ENCODE measurements at regions not wholly inside any gene's neighbourhood (a gene's known extent, or its start where the extent isn't known, plus 50 kb on each side); places are given as distances from the start of the nearest gene placed in this dataset.

DNA sequence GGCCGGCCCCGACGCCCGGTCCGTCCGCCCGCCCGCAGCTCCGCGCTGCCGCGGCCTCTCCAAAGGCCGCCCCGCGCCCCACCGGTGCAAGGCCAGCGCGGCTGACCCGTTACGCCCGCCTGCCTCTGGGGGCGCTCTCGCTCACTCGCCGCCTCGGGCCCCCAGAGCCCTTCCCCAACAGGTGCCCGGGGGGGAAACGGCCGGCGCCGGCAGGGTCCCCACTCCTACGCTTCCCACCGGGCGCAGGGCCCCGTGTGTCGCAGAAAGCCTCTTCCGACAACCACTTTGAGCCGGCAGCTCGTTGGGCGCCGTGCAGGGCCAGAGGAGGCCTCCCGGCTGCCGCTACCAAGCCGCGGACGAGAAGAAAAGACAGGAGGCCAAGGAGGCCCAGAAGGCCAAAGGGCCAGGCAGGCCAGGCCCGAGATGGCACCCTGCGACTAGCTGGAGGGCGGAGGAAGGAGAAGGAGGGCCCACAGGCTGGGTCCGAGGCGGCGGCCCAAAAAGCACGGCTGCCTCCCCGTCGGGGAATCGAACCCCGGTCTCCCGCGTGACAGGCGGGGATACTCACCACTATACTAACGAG, 64.9 kb upstream of the FCGR2A start:
- TF ChIP-seq, protein P1, sequence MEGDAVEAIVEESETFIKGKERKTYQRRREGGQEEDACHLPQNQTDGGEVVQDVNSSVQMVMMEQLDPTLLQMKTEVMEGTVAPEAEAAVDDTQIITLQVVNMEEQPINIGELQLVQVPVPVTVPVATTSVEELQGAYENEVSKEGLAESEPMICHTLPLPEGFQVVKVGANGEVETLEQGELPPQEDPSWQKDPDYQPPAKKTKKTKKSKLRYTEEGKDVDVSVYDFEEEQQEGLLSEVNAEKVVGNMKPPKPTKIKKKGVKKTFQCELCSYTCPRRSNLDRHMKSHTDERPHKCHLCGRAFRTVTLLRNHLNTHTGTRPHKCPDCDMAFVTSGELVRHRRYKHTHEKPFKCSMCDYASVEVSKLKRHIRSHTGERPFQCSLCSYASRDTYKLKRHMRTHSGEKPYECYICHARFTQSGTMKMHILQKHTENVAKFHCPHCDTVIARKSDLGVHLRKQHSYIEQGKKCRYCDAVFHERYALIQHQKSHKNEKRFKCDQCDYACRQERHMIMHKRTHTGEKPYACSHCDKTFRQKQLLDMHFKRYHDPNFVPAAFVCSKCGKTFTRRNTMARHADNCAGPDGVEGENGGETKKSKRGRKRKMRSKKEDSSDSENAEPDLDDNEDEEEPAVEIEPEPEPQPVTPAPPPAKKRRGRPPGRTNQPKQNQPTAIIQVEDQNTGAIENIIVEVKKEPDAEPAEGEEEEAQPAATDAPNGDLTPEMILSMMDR (IDR thresholded peaks at IDR 0.05): peak; percentile 14 to 59 (median 48)
- no peak for TF ChIP-seq POLR2A (IDR thresholded peaks at IDR 0.05)

All from uterus (tissue), 2 donors.